Loucy (cell line): ENCODE measurements at regions not wholly inside any gene's neighbourhood (a gene's known extent, or its start where the extent isn't known, plus 50 kb on each side); places are given as distances from the start of the nearest gene placed in this dataset.

ENCODE experiments used
- H2AFZ ChIP-seq: fragments of 200-600 bp; sonication (generic); 2 replicates; pipeline ENCODE4 v1.6.0; 2016; ENCODE audit warnings: antibody characterized with exemption, mild to moderate bottlenecking, low read length, moderate library complexity
- H3F3A ChIP-seq: fragments of 200-600 bp; 2 replicates; pipeline ENCODE4 v1.6.0; 2016; ENCODE audit warnings: antibody characterized with exemption, low read depth, mild to moderate bottlenecking
- H3K27me3 ChIP-seq: fragments of 200-600 bp; sonication (generic); 2 replicates; pipeline ENCODE4 v1.6.1; 2014; ENCODE audit warnings: low read length, mild to moderate bottlenecking; ENCODE audit not compliant: insufficient read depth, poor library complexity, severe bottlenecking
- H3K36me3 ChIP-seq: fragments of 200-600 bp; sonication (generic); 2 replicates; pipeline ENCODE4 v1.6.1; 2016; ENCODE audit warnings: low read length; ENCODE audit not compliant: insufficient read depth
- H3K4me1 ChIP-seq: fragments of 200-600 bp; sonication (generic); 2 replicates; pipeline ENCODE4 v1.5.1; 2014; ENCODE audit warnings: low read length, mild to moderate bottlenecking; ENCODE audit not compliant: insufficient read depth, poor library complexity, severe bottlenecking
- H3K4me2 ChIP-seq: fragments of 200-600 bp; sonication (generic); 2 replicates; pipeline ENCODE4 v1.6.0; 2014; ENCODE audit warnings: antibody characterized with exemption, low read length, low read depth, mild to moderate bottlenecking; ENCODE audit not compliant: poor library complexity, severe bottlenecking
- H3K4me3 ChIP-seq: fragments of 200-600 bp; sonication (generic); 2 replicates; pipeline ENCODE4 v1.5.1; 2014; ENCODE audit warnings: low read length, mild to moderate bottlenecking, mixed read lengths; ENCODE audit not compliant: poor library complexity, severe bottlenecking
- H3K79me2 ChIP-seq: fragments of 200-600 bp; sonication (generic); 2 replicates; pipeline ENCODE4 v1.6.1; 2014; ENCODE audit warnings: low read length; ENCODE audit not compliant: insufficient read depth
- H3K9ac ChIP-seq: fragments of 200-600 bp; sonication (generic); 2 replicates; pipeline ENCODE4 v1.6.0; 2014; ENCODE audit warnings: mild to moderate bottlenecking, low read depth, low read length, moderate library complexity; ENCODE audit not compliant: poor library complexity, severe bottlenecking
- H3K9me2 ChIP-seq: fragments of 200-600 bp; sonication (generic); replicated peaks from 2 replicates; pipeline ENCODE4 v1.6.1; 2016; ENCODE audit warnings: low read depth, low read length, mixed read lengths
- H3K9me3 ChIP-seq: fragments of 200-600 bp; sonication (generic); 2 replicates; pipeline ENCODE4 v1.6.1; 2014; ENCODE audit warnings: mild to moderate bottlenecking, antibody characterized with exemption, low read length, low read depth; ENCODE audit not compliant: insufficient read depth
- H4K20me1 ChIP-seq: fragments of 200-600 bp; sonication (generic); 2 replicates; pipeline ENCODE4 v1.6.0; 2014; ENCODE audit warnings: antibody characterized with exemption, low read length, mild to moderate bottlenecking; ENCODE audit not compliant: insufficient read depth, poor library complexity, severe bottlenecking
- CTCF ChIP-seq: fragments of 200-600 bp; sonication (generic); conservative IDR thresholded peaks from 2 replicates; pipeline ENCODE4 v1.5.1; 2014; ENCODE audit warnings: mild to moderate bottlenecking, antibody characterized with exemption, low read length
- EZH2phosphoT487 ChIP-seq: fragments of 200-600 bp; IDR thresholded peaks from 2 replicates; pipeline ENCODE4 v1.6.1; 2018; ENCODE audit warnings: antibody characterized with exemption, mild to moderate bottlenecking, moderate library complexity, borderline replicate concordance

- Histone ChIP-seq H3K36me3 (no peaks in the 10 kb centered on the region), H3K4me1 (no peaks in the 10 kb centered on the region), H3K4me2 (no peak overlapping the region), H2AFZ (no peak overlapping the region), H3K9me2 (no peaks in the 10 kb centered on the region), H3K79me2 (no peaks in the 10 kb centered on the region), H3K9me3 (no peaks in the 10 kb centered on the region; the same call in 1 of the 2 replicates), H3K27me3 (no peaks in the 10 kb centered on the region), H3K4me3 (no peak overlapping the region), H4K20me1 (no peaks in the 10 kb centered on the region), H3K9ac (no peak overlapping the region), H3F3A (no peaks in the 10 kb centered on the region)
- no peak for TF ChIP-seq EZH2phosphoT487
- no peak for TF ChIP-seq CTCF
These were observed 369.1 kb downstream of the EIPR1 start for GRCh38 chr2:3008561-3008960.

GRCh38 chr2:3007135-3007534, 370.5 kb downstream of the EIPR1 start:
- no peak overlapping the region for H3K4me3 ChIP-seq
- no peaks in the 10 kb centered on the region for H3F3A ChIP-seq
- no peak for TF ChIP-seq CTCF
- no peak for TF ChIP-seq EZH2phosphoT487
- no peaks in the 10 kb centered on the region for H3K36me3 ChIP-seq
- H3K4me2 ChIP-seq, result no peak overlapping the region
- no peaks in the 10 kb centered on the region for H3K4me1 ChIP-seq
- no peak overlapping the region for H3K9ac ChIP-seq
- H3K27me3 ChIP-seq, result no peaks in the 10 kb centered on the region
- H3K9me2 ChIP-seq, result no peaks in the 10 kb centered on the region
- H3K9me3 ChIP-seq, result no peaks in the 10 kb centered on the region; the same call in 1 of the 2 replicates
- H3K79me2 ChIP-seq, result no peaks in the 10 kb centered on the region
- H4K20me1 ChIP-seq, result no peaks in the 10 kb centered on the region
- no peak overlapping the region for H2AFZ ChIP-seq

GRCh38 chr2:3005859-3006501, 371.6 kb downstream of the EIPR1 start:
- Histone ChIP-seq H3K36me3 (no peaks in the 10 kb centered on the region), H3K9ac (no peak overlapping the region), H3F3A (no peaks in the 10 kb centered on the region), H3K27me3 (no peaks in the 10 kb centered on the region), H3K9me3 (no peaks in the 10 kb centered on the region; the same call in 1 of the 2 replicates), H4K20me1 (no peaks in the 10 kb centered on the region), H3K9me2 (no peaks in the 10 kb centered on the region), H3K4me1 (no peaks in the 10 kb centered on the region), H3K4me2 (no peak overlapping the region), H3K79me2 (no peaks in the 10 kb centered on the region), H3K4me3 (no peak overlapping the region), H2AFZ (no peak overlapping the region)
- TF ChIP-seq EZH2phosphoT487 (no peak), CTCF (no peak)
